MM.1S (cell line): ENCODE measurements at regions not wholly inside any gene's neighbourhood (a gene's known extent, or its start where the extent isn't known, plus 50 kb on each side); places are given as distances from the start of the nearest gene placed in this dataset.
"Not testable (repeated sequence)": the region's sequence is repeated elsewhere in the genome, so short reads cannot be mapped to it uniquely, and the experiment has no call there.

Source experiments
- CTCF ChIP-seq: fragments of 300-600 bp; sonication (generic); IDR thresholded peaks from 2 replicates; pipeline ENCODE4 v1.5.1; 2016; ENCODE audit warnings: antibody characterized with exemption, low read length, mixed read lengths
- EZH2 ChIP-seq: fragments of 300-600 bp; sonication (generic); optimal IDR thresholded peaks from 2 replicates; pipeline ENCODE3; 2017; ENCODE audit warnings: low read depth, mild to moderate bottlenecking, antibody characterized with exemption, low read length, mixed read lengths
- EZH2phosphoT487 ChIP-seq: fragments of 300-600 bp; sonication (generic); IDR thresholded peaks from 2 replicates; pipeline ENCODE4 v1.6.1; 2018; ENCODE audit warnings: antibody characterized with exemption, low read length

- TF ChIP-seq CTCF, EZH2, EZH2phosphoT487: not testable (repeated sequence)
Measured at GRCh38 chr6:26811486-26812116, 152.1 kb upstream of the ZNF322 start.
